HG03159 (cell line): ENCODE measurements at regions not wholly inside any gene's neighbourhood (a gene's known extent, or its start where the extent isn't known, plus 50 kb on each side); places are given as distances from the start of the nearest gene placed in this dataset.
"Not testable (repeated sequence)": the region's sequence is repeated elsewhere in the genome, so short reads cannot be mapped to it uniquely, and the experiment has no call there.

Experiments used
- ATAC-seq: cut with Tn5 transposase; IDR thresholded peaks from one replicate; pipeline ENCODE4 v1.9.1; 2021; ENCODE audit warnings: mild to moderate bottlenecking, moderate library complexity; ENCODE audit not compliant: unreplicated experiment

DNA sequence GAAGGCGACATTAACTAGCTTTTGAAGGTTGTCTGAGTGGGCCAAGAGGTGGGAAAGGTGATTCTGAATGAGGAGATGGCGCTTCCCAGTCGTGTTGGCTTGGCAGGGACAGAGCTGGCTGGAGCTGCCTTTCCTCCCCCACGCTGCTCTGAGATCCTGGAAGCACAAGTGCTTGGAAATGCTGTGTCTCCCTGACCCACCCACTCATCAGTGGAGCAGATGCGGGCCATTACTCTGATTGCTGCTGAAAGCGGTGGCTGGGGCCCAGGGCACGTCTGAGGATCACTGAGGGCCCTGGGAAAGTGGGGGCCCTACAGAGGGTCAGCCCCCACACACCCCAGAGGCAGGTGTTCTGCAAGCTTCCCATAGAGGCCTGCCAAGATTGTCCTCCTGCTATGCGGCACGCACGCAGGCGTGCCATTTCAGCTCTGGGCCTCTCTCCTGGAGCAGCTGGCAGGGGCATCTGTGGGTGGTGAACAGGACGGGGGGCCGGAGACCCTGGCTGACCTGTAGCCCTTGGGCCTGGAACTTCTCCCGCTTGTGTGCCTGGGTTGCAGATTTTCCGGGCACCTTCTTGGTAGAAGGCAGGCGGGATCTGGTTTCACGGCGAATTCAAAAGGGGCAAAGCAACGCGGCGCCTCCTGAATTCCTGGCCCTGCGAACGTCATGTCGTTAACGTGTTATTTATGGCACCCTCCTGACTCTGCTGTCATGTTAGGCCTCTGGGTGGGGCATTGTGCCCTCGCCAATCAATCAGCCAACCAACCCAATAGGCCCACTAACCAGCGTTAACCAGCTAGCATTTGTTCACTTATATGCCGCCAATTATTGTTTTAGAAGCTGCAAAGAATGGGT is 133.8 kb upstream of the TBX3 start:
- no peak for ATAC-seq

DNA sequence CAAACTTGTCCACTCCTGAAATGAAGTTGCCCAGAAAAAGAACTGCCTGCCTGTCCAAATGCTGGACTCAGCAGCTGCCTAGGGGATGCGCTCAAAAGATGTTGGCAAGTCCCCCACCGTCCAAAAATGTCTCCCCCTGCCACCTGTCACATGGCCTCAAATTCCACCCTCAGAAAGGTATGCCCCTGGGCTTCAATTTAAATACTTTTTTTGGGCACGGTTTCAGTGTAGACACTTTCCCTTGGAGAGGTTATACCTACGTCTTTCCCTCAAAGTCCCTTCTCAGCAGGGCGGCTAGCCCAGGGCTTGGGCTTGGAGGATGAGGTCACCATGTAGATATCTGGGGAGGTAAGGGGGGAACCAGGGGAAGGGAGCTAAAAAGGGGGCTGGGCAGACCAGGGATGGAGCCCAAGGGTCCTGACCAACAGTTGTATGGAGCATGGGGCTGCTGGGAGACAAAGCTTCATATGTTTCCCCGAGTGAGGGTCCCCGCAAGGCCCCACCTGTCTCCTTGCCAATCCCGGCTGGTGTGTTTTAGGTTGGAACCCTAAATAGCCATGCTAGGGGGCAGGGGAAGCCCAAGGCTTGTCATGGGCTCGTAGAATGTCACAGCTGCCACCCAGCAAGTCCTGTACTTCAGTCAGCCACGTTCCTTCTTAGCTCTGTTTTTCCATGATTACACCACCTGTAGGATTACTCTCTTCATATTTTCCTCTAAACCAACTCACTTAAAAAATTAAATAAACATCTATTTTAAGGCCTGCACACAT is 131.2 kb upstream of the TBX3 start:
- ATAC-seq: no peak

DNA sequence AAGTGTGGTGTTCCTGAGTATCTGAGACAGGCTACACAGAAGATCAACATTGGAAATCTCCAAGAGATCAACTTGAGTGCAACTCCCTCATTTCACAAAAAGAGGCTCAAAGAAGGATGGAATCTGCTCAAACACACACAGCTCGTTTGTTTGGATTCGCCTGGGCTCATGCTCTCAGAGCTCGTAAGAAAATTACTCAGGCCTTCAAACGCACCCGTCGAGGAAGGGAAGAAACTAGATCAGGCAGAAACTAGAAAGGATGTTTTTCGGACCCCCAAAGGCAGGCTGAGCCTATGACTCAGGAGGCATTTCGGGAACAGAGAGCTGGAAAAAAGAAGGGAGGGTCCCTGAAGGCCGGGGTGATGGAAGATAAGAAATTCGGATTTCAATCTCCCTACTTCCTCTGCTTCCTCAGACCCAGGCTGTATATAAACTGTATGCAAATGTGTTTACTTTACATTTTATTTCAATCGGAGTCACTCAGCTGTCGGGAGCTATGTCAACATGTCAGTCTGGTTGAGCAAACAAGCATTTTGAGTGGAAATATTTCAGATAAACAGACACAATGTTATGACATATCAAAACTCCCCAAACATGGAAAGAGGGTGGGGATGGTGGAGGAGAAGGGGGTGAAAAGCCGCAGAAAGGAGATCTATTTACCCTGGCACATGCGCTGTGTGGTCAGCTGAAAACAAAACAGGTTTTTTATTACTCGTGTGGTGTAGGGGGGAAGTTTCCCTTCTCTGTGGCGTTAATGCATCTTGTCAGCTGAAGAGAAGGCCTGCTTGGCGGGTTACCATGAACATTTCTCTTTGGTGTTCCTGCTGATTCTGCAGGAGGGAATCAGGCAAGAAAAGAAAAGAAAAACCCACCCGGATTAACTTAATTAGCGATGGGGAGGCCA is 129.1 kb upstream of the TBX3 start:
- no peak for ATAC-seq

GRCh38 chr12:114812384-114812783 is 128.4 kb upstream of the TBX3 start:
- no peak for ATAC-seq

DNA sequence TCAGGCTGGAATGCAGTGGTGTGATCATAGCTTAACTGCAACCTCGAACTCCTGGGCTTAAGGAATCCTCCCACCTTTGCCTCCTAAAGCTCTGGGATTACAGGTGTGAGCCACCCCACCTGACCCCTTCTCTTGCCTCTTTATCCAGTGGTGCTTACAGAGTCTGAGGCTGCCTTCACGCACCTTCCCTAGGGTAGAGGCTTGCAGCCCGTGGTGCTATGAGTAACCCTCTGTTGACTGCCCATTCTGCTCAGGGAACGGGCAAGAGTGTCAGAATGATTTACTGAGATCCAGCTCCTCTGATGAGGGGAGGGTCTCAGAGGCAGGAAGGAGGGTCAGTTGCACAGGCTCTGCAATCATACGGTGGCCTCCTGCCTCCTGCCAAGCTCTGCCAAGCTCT is 125.1 kb upstream of the TBX3 start:
- no peak for ATAC-seq

DNA sequence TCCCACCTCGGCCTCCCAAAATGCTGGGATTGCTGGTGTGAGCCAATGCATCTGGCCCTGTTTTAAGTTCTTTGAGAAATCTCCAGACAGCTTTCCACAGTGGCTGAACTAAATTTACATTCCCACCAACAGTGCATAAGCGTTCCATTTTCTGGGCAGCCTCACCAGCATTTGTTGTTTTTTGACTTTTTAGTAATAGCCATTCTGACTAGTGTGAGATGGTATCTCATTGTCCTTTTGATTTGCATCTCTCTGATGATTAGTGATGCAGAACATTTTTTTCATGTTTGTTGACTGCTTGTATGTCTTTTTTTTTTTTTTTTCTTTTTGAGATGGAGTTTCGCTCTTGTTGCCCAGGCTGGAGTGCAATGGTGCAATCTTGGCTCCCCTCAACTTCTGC is 117.4 kb upstream of the TBX3 start:
- not testable (repeated sequence) for ATAC-seq

DNA sequence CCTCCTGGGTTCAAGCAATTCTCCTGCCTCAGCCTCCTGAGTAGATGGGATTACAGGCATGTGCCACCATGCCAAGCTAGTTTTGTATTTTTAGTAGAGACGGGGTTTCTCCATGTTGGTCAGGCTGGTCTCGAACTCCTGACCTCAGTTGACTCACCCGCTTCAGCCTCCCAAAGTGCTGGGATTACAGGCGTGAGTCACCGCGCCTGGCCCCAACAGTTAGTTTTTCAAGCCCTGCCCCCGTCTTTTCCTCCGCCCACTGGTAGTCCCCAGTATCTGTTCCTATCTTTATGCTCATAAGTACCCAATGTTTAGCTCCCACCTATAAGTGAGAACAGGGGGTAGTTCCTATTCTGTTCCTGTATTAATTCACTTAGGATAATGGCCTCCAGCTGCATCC is 116.6 kb upstream of the TBX3 start:
- ATAC-seq: not testable (repeated sequence)

DNA sequence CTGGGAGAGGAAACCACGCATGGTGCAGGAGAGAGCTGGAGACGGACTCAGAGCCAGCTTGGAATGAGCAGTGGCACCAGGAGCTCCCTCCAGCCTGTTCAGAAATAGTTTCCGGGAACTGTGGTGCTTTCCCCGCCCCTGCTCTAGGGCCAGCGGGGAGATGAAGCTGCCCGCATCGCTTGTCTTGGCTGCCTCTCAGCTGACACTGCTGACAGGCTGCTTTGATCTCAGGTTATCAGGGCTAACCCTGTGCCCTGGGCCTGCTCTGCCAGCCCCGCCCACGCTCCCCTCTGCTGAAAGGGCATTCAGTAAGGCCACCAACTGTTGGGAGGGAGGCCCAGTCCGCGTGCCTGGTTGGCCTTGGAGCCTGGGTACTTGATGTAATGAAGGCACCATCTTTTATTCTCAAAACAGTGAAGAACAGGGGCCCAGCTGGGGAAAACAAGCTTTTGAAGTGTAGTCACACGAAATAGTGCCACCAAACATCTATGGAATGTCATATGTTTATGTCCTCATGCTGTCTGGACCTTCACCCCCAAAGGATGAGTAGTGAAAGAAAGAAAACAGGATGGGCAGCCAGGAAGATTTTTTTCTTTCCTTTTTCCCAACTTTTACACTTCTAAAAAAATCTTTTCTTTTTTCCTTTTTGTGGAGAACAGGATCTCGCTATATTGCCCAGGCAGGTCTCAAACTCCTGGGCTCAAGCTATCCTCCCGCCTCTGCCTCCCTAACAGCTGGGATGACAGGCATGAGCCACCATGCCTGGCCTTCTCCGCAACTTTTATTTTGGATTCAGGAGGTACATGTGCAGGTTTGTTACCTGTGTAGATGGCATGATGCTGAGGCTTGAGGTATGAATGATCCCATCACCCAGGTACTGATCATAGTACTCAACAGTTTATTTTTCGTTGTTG is 115.9 kb upstream of the TBX3 start:
- no peak for ATAC-seq

DNA sequence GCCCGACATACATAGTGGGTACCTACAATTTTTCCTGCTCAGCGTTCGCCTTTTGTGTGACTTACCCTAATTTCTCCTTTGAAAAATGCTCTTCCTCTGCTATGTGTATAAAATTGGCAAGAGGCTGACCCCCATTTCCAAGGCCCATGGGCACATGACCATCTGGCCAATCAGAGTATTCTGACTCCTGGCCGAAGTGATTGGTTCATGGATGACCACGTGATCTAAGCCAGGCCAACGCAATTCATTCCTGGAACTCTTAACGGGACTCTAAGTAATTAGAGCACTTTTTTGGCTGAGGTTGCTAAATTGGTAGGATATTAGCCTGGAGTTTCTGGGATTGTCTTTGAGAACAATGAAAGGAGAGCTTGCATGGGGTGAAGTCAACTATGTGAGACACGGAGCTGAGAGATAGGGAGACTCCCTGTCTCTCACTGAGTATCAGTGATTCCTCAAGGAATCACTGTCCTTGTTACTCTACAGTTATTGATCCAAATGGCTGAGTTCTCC is 110.1 kb upstream of the TBX3 start:
- no peak for ATAC-seq

DNA sequence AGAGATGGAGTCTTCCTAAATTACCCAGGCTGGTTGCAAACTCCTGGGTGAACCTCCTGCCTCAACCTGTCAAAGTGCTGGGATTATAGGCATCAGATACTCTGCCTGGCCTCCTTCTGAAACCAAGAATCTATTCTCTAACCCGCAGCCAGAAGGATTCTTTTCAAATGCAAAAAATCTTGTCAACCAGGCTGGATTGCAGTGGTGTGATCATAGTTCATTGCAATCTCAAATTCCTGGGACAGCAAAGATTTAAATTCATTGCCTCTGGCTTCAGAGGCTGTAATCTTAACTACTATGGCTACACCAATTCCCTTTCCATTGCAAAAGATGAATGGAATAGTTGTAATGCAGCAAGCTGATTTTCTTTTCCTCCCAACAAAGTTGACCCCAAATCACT is 106.3 kb upstream of the TBX3 start:
- ATAC-seq: no peak

- ATAC-seq: no peak
Observed at GRCh38 chr12:114789821-114790220, 105.8 kb upstream of the TBX3 start.

DNA sequence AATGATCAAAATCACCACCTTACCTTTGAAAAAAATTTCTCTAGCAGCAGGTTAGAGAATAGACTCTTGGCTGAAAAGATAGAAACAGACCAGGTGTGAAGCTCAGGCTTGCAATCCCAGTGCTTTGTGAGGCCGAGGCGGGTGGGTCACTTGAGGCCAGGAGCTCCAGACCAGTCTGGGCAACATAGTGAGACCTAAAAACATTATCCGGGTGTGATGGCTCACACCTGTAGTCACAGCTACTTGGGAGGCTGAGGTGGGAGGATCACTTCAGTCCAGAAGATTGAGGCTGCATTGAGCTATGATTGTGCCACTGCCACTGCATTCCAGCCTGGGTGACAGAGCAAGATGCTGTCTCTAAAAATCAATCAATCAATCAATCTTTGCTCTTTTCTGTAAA is 105.3 kb upstream of the TBX3 start:
- no peak for ATAC-seq

DNA sequence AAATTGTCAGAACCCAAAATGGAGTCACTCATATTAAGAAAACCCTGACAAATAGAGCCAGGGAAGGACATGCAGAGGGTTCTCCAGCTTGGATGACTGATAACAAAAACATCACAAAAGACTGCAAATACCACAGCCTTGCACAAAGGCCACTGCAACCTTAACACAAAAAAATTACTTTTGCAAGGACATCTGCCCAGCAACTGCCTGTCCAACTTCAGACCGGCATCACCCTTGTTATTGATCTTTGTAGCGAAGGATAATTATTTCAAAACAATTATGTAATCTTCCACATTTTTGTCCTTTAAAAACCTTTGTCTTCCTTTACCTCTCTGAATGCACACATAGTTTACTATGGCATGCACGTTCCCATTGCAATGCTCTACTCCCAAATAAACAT is 100.6 kb upstream of the TBX3 start:
- ATAC-seq: no peak

- ATAC-seq: no peak
Observed at GRCh38 chr12:114783089-114783618, 99.2 kb upstream of the TBX3 start.

DNA sequence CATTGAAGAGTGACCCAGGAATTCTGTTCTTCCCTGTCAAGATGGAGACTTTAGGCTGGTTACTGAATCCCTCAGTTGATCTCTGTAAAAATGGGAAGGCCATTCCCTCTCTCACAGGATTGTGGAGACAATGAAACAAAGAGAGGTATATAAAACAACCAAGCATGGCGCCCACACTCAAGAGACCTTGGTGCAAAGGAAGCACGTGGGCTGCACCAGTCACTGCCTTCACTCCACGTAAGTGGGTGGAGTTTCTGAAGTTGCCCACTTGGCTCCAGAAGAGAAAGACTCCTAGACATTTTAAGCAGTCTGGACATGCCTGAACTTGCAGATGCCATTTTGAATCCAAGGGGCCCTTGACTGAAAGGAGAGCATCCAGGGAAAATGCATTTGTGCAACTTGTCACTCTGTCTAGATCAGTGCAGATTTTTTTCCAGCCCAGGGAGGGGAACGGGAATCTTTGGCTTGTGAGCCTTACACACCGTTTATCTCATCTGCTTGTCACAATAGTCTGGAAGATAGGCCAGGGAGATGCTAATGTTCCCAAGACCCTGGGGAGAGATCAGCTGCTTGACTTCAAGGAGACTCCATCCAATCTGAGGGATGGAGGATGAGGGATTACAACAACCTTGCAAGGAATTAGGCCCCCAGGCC is 96.9 kb upstream of the TBX3 start:
- no peak for ATAC-seq

- no peak for ATAC-seq
Observed at GRCh38 chr12:114779647-114780046, 95.7 kb upstream of the TBX3 start.

- ATAC-seq: no peak
Observed at GRCh38 chr12:114779186-114779585, 95.2 kb upstream of the TBX3 start.

DNA sequence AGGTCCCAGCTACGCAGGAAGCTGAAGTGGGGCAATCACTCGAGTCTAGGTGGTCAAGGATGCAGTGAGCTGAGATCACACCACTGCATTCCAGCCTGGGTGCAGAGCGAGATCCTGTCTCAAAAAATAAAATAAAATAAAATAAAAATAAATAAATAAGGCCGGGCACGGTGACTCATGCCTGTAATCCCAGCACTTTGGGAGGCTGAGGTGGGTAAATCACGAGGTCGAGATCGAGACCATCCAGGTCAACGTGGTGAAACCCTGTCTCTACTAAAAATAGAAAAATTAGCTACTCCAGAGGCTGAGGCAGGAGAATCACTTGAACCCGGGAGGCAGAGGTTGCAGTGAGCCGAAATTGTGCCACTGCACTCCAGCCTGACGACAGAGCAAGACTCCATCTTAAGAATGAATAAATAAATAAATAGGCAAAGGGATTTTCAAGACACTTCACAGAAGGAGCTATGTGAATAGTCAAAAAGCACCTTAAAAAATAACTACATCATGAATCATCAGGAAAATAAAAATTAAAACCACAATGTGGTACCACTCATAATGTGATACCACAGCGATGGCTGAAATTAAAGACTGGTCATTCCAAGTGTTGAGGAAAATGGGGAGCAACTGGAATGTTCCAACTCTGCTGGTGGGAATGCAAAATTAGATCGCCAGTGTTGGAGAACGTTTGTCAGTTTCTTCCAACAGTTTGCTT is 92.9 kb upstream of the TBX3 start:
- ATAC-seq: no peak

- ATAC-seq: no peak
Observed at GRCh38 chr12:114774699-114775098, 90.7 kb upstream of the TBX3 start.
